ENCODE measurements at regions not wholly inside any gene's neighbourhood (a gene's known extent, or its start where the extent isn't known, plus 50 kb on each side); places are given as distances from the start of the nearest gene placed in this dataset.
A peak's percentile ranks its signal among the peaks of the same experiment; 100 is the strongest.
"Not testable (repeated sequence)": the region's sequence is repeated elsewhere in the genome, so short reads cannot be mapped to it uniquely, and the experiment has no call there.

- Mint-ChIP-seq H3K27ac (no peak overlapping the region), H3K9me3 (no peaks in the 10 kb centered on the region)
- TF ChIP-seq CTCF (conservative IDR thresholded peaks at IDR 0.05) = no peak
Measured at GRCh38 chr13:48583859-48584311, 51.0 kb upstream of the RCBTB2 start.

GRCh38 chr13:48585456-48585840 lies 52.6 kb upstream of the RCBTB2 start:
- H3K4me3 Mint-ChIP-seq = no peak overlapping the region
- H3K27ac Mint-ChIP-seq = no peak overlapping the region
- no peaks in the 10 kb centered on the region for H3K36me3 Mint-ChIP-seq
- H3K9me3 Mint-ChIP-seq = no peaks in the 10 kb centered on the region
- no peaks in the 10 kb centered on the region for H3K27me3 Mint-ChIP-seq
- no peak for DNase-seq (ENCODE audit: extremely low spot score, unreplicated experiment)
- no peak for TF ChIP-seq CTCF (conservative IDR thresholded peaks at IDR 0.05)
- H3K4me1 Mint-ChIP-seq (ENCODE audit: unreplicated experiment) = peaks cover 29% of the 10 kb centered on the region

More at GRCh38 chr13:48583859-48584311, 51.0 kb upstream of the RCBTB2 start:
- no peaks in the 10 kb centered on the region for H3K36me3 Mint-ChIP-seq
- peaks cover 20% of the 10 kb centered on the region for H3K4me1 Mint-ChIP-seq (ENCODE audit: unreplicated experiment)
- H3K4me3 Mint-ChIP-seq = no peak overlapping the region
- H3K27me3 Mint-ChIP-seq = no peaks in the 10 kb centered on the region
- no peak for DNase-seq (ENCODE audit: extremely low spot score, unreplicated experiment)

- Mint-ChIP-seq H3K4me3 (no peak overlapping the region), H3K36me3 (no peaks in the 10 kb centered on the region), H3K27ac (no peak overlapping the region), H3K4me1 (ENCODE audit: unreplicated experiment) (peaks cover 28% of the 10 kb centered on the region), H3K9me3 (no peaks in the 10 kb centered on the region), H3K27me3 (no peaks in the 10 kb centered on the region)
- TF ChIP-seq CTCF (conservative IDR thresholded peaks at IDR 0.05) = no peak
- no peak for DNase-seq (ENCODE audit: extremely low spot score, unreplicated experiment)
Measured at GRCh38 chr13:48586591-48587103, 53.8 kb upstream of the RCBTB2 start.

GRCh38 chr13:48588120-48588519 lies 55.2 kb upstream of the RCBTB2 start:
- no peak overlapping the region for H3K27ac Mint-ChIP-seq
- H3K27me3 Mint-ChIP-seq = no peaks in the 10 kb centered on the region
- TF ChIP-seq CTCF (conservative IDR thresholded peaks at IDR 0.05) = no peak

GRCh38 chr13:48590141-48590901 lies 57.4 kb upstream of the RCBTB2 start:
- Mint-ChIP-seq H3K4me3 (no peak overlapping the region), H3K27me3 (no peaks in the 10 kb centered on the region), H3K4me1 (ENCODE audit: unreplicated experiment) (peaks cover 52% of the 10 kb centered on the region), H3K9me3 (no peaks in the 10 kb centered on the region), H3K27ac (no peak overlapping the region), H3K36me3 (no peaks in the 10 kb centered on the region)
- no peak for TF ChIP-seq CTCF (conservative IDR thresholded peaks at IDR 0.05)
- no peak for DNase-seq (ENCODE audit: extremely low spot score, unreplicated experiment)

More at GRCh38 chr13:48588120-48588519, 55.2 kb upstream of the RCBTB2 start:
- no peaks in the 10 kb centered on the region for H3K9me3 Mint-ChIP-seq
- DNase-seq (ENCODE audit: extremely low spot score, unreplicated experiment) = no peak
- peaks cover 36% of the 10 kb centered on the region for H3K4me1 Mint-ChIP-seq (ENCODE audit: unreplicated experiment)
- no peaks in the 10 kb centered on the region for H3K36me3 Mint-ChIP-seq
- no peak overlapping the region for H3K4me3 Mint-ChIP-seq

- Mint-ChIP-seq H3K27ac (peak overlapping the region; percentile 10), H3K4me1 (ENCODE audit: unreplicated experiment) (peaks cover 44% of the 10 kb centered on the region)
- H3K4me3 Mint-ChIP-seq; H3K36me3 Mint-ChIP-seq; H3K27me3 Mint-ChIP-seq; DNase-seq (ENCODE audit: extremely low spot score, unreplicated experiment); H3K9me3 Mint-ChIP-seq: not testable (repeated sequence)
Measured at GRCh38 chr13:48591124-48591872, 58.4 kb upstream of the RCBTB2 start.

Measured in type B pancreatic cell (in vitro differentiated cells).